ENCODE measurements at regions not wholly inside any gene's neighbourhood (a gene's known extent, or its start where the extent isn't known, plus 50 kb on each side); places are given as distances from the start of the nearest gene placed in this dataset.

- ATAC-seq = no peak
- TF ChIP-seq PPARA (CRISPR knock-in tag; IDR thresholded peaks at IDR 0.05; ENCODE audit: borderline replicate concordance) (no peak), ZNF565 (CRISPR knock-in tag; conservative IDR thresholded peaks at IDR 0.05; ENCODE audit: low read depth) (no peak), ZFP30 (CRISPR knock-in tag; IDR thresholded peaks at IDR 0.05) (no peak), CREB5 (CRISPR knock-in tag; IDR thresholded peaks at IDR 0.05; ENCODE audit: low read depth) (no peak), ZFP3 (CRISPR knock-in tag; IDR thresholded peaks at IDR 0.05) (no peak), TOX (CRISPR knock-in tag; IDR thresholded peaks at IDR 0.05; ENCODE audit: borderline replicate concordance) (no peak), ZC3H10 (CRISPR knock-in tag; IDR thresholded peaks at IDR 0.05) (no peak), ESRRG (CRISPR knock-in tag; IDR thresholded peaks at IDR 0.05) (no peak), POU6F1 (CRISPR knock-in tag; IDR thresholded peaks at IDR 0.05; ENCODE audit: borderline replicate concordance, low read depth) (no peak), RARB (CRISPR knock-in tag; IDR thresholded peaks at IDR 0.05) (no peak), GLIS3 (CRISPR knock-in tag; IDR thresholded peaks at IDR 0.05) (no peak)
Observed at GRCh38 chr2:88844960-88845359, 153.5 kb downstream of the RPIA start.

DNA sequence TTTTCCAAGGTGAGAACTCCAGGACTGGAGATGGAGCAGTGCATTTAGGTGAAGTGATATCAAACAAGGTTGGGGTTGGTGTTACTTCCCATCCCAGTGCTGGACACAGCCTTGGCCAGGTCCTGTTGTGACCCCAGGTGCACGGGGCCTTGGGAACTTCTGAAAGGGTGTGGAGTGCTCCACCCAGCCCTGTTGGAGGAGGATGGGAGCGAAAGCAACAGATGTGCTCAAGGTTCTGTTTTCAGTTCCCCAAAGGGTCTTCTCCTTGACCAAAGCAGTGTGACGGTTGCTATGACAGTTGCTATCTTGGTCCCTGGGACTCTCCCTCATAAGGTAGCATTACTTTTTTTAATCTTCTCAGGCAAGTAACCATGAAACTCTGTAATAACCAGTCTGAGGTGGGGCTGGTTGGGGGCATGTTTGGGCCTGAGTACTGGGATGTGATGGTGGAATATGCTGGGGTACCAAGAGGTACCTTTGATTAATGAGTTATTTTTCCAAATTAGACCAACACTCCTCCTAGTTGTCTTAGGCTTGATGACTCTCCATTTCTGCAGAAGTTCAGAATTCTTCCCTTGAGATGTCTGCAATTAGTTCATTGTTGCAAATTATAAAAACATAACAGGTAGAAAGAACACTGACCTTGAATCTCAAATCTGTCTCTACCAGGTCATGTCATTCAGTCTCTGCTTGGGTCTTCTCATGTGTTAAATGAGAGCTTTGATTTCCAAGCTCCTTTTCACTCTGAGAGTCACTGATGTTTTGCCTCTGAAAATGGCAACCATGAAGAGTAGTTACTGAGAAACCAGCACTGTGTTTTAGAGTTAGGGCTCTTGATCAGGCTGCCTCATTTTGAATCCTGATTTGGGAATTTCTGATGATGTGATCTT is 154.5 kb downstream of the RPIA start:
- TF ChIP-seq ESRRG (CRISPR knock-in tag; IDR thresholded peaks at IDR 0.05) = no peak
- TF ChIP-seq PPARA (CRISPR knock-in tag; IDR thresholded peaks at IDR 0.05; ENCODE audit: borderline replicate concordance) = no peak
- TF ChIP-seq CSRNP3 (CRISPR knock-in tag; IDR thresholded peaks at IDR 0.05) = no peak
- TF ChIP-seq TSHZ2 (CRISPR knock-in tag; IDR thresholded peaks at IDR 0.05) = no peak
- no peak for TF ChIP-seq ZNF8 (CRISPR knock-in tag; IDR thresholded peaks at IDR 0.05)
- TF ChIP-seq CSDC2 (CRISPR knock-in tag; IDR thresholded peaks at IDR 0.05) = no peak
- ATAC-seq = no peak

DNA sequence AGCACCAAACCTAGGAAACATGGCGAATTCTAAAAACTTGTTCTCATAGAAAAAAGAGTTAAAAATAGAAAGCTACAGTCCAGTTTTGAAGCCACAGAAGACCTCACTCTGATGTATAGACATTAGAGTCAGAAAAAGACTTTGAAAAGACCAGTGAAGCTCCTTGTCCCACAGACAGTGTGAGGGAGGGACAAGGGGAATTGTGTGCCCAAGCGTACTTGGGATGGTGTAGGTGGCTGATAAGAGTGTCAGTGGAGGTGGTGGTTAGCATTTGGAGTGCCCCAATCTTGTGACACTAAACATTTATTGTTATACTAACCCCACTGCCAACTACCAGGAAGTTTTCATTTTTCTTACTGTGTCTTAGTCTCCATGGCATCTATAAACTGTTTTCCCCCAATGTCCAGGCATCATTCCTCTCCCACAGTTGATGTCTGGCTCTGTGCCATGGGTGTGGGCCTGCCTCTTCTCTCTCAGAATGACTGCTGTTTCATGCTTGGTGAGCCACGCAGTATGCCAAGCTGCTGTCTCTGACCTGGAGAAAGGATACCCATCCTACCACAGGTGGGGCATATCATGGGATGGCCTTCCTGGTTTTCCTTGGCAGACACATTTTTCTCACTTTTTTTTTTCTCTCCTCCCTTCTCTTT is 161.4 kb downstream of the RPIA start:
- no peak for ATAC-seq
- no peak for TF ChIP-seq TCF4 (CRISPR knock-in tag; IDR thresholded peaks at IDR 0.05; ENCODE audit: borderline replicate concordance)
- TF ChIP-seq ARNTL (CRISPR knock-in tag; IDR thresholded peaks at IDR 0.05; ENCODE audit: borderline replicate concordance, low read depth) = no peak
- TF ChIP-seq ZNF70 (CRISPR knock-in tag; IDR thresholded peaks at IDR 0.05) = no peak
- TF ChIP-seq GLIS3 (CRISPR knock-in tag; IDR thresholded peaks at IDR 0.05) = no peak
- TF ChIP-seq ZNF565 (CRISPR knock-in tag; conservative IDR thresholded peaks at IDR 0.05; ENCODE audit: low read depth) = no peak
- TF ChIP-seq CREB5 (CRISPR knock-in tag; IDR thresholded peaks at IDR 0.05; ENCODE audit: low read depth) = no peak
- no peak for TF ChIP-seq OSR1 (CRISPR knock-in tag; IDR thresholded peaks at IDR 0.05)
- TF ChIP-seq PPARA (CRISPR knock-in tag; IDR thresholded peaks at IDR 0.05; ENCODE audit: borderline replicate concordance) = no peak
- no peak for TF ChIP-seq SNAI2 (CRISPR knock-in tag; IDR thresholded peaks at IDR 0.05)
